NT2/D1 (cell line): ENCODE measurements at regions not wholly inside any gene's neighbourhood (a gene's known extent, or its start where the extent isn't known, plus 50 kb on each side); places are given as distances from the start of the nearest gene placed in this dataset.

Experiments used
- SUZ12 ChIP-seq: IDR thresholded peaks from 2 replicates; pipeline ENCODE4 v1.6.1; 2011; ENCODE audit not compliant: insufficient read length, insufficient read depth; ENCODE audit errors: extremely low read depth
- YY1 ChIP-seq: IDR thresholded peaks from 2 replicates; pipeline ENCODE4 v1.6.1; 2011; ENCODE audit not compliant: insufficient read length, insufficient read depth

- TF ChIP-seq YY1, result no peak
- TF ChIP-seq SUZ12, result no peak
Observed at GRCh38 chr11:122468965-122469364, 186.6 kb upstream of the UBASH3B start.
